HG03175 (cell line): ENCODE measurements at regions not wholly inside any gene's neighbourhood (a gene's known extent, or its start where the extent isn't known, plus 50 kb on each side); places are given as distances from the start of the nearest gene placed in this dataset.
"Not testable (repeated sequence)": the region's sequence is repeated elsewhere in the genome, so short reads cannot be mapped to it uniquely, and the experiment has no call there.

ENCODE experiments used
- ATAC-seq: cut with Tn5 transposase; IDR thresholded peaks from one replicate; pipeline ENCODE4 v1.9.1; 2021; ENCODE audit warnings: mild to moderate bottlenecking, moderate library complexity; ENCODE audit not compliant: unreplicated experiment

- no peak for ATAC-seq
Observed at GRCh38 chr7:155227788-155228458, 69.8 kb upstream of the INSIG1 start.

GRCh38 chr7:155228459-155228845 is 69.2 kb upstream of the INSIG1 start:
- ATAC-seq = no peak

DNA sequence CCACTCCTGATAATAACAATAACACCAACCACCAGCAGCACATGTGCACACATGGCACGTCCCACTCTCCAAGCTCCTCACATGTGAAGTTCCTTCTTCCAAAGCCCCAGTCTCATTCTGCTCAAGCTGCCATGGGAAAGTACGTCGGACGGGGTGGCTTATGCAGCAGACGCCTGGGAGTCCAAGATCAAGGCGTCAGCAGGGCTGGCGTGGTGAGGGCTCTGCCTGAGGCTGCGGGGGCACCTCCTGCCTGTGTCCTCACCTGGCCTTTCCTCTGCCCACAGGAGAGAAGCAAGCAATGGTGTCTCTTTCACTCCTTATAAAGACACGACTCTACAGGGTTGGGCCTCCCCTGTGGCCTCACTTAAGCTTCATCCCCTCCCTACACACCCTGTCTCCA is 68.8 kb upstream of the INSIG1 start:
- no peak for ATAC-seq

GRCh38 chr7:155229548-155230168 is 68.0 kb upstream of the INSIG1 start:
- ATAC-seq = no peak

DNA sequence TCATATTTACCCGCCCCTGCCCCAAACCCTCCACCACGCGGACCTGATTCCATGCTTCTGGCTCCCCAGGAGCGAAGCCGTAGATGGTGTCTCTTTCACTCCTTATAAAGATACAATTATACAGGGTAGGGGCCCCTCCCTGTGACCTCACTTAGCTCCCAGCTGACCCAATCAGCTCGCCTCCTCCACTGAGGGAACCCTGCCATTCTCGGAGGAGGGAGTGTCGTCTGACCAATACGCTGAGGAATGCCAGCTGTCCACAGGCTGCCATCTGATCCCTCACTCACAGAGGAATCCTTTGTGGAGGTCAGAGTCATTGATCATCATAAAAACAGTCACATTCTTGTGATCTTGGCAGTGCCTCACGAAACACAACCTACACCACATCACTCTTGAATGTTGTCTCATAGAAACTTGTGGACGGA is 67.5 kb upstream of the INSIG1 start:
- no peak for ATAC-seq

DNA sequence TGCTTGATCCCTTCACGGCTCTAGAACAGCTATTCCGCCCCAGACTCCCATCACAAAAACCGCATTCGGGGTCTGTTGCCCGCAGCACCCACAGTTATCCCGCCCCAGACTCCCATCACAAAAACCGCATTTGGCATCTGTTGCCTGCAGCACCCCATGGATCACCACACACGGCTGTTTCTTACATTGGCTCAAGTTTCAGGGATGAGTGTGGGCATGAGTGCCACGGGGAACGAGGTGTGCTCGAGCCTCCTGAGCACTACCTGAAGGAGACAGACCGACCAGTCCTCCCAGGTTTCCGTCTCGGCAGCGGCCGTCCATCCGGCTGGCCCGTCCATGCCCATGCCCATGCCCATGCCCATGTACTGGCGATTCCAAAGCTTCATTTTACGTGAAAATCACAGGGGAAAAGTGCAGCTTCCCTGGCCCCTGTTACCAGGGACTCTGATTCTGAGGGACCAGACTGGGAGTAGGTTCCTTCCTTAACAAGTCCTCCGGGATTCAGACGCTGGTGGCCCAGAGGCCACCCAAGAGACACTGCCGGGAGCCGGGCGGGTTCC is 66.4 kb upstream of the INSIG1 start:
- ATAC-seq = no peak

DNA sequence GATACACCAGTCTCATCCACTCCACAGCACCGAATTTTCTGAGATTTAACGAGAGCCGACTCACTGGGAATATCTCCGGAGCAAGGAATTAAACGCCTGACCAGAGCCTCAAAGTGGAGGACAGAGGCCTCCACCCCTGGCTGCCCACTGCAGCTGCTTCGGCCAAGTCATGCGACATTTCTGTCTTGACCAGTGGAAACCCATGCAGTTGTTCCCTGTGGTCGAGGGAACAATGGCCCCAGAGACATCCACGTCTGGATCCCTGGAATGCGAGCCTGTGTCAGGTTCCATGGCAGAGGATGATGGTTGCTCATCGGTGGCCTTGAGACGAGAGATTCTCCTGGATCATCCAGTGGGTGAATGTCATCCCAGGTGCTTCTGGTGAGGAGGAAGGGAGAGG is 65.7 kb upstream of the INSIG1 start:
- ATAC-seq = no peak

DNA sequence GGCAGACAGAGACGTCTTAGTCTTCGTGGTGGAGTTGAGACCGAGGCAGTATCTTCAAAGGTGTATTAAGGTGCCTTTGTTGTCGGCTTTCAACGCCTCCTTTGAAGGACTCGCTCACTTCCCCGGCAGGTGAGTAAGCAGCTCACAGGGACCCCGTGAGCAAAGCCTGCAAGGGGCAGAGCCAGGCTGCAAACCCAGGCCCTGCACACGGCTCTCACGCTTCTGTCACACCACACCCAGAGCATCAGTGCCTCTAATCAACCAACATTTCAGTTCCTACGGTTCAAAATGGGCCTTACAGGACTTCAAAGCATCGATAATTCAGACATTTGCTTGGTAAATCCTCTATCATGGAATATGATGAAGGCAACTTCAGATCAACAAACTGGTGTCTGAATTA is 64.8 kb upstream of the INSIG1 start:
- no peak for ATAC-seq

GRCh38 chr7:155233311-155234157 is 64.1 kb upstream of the INSIG1 start:
- no peak for ATAC-seq

DNA sequence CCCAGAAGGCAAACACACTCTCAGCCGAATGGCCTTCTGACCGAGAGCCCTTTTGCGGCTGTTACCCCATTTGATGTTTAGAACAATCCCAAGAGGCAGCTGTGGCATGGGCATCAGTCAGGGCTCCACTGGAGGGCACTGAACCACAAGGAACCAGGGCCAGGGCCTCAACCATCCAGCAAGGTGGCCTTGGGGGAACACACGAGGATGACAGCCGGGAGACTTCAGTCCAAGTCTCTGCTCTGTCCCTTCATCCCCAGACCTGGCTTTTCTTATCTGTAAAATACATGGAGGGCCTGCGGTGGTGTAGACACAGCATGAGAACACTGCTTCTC is 63.6 kb upstream of the INSIG1 start:
- ATAC-seq = no peak

DNA sequence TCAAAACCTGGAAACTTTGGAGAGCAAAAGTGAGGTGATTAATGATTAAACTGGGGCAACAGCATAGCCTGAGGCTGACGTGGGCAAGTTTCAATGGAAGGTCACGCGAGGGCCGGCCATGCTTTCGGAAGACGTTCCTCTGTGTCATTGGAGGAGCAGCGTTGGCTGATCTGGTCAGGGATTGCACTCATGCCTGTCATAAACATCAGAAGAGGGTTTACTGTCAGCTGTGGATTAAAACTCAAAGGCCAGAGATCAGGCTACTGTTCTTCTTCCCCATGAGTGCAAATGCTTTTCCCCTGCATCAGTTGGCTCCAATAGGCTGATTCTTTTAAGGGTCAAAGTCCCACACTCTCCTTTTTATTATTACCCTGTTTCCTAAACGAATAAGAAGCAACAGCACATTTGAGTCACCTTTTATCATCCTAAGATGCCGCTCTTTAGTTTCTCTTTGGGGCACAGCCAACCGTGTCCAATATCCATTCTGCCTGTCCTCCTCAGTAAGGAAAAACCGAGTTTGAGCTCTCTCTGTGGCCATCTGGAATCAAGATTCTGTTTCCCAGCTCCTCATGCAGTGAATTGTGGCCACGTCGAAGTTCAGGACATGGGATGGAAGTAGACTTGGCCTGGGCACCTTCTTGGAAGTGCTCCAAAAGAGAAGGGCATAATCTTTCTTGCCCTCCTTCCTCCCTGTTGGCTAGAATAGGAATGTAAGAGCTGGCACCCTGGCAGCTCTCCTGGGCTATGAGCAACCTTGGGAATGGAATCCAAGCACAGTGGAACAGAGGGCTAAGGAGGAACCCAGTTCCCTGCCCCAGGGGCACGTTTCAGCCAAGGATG is 62.5 kb upstream of the INSIG1 start:
- ATAC-seq = no peak

DNA sequence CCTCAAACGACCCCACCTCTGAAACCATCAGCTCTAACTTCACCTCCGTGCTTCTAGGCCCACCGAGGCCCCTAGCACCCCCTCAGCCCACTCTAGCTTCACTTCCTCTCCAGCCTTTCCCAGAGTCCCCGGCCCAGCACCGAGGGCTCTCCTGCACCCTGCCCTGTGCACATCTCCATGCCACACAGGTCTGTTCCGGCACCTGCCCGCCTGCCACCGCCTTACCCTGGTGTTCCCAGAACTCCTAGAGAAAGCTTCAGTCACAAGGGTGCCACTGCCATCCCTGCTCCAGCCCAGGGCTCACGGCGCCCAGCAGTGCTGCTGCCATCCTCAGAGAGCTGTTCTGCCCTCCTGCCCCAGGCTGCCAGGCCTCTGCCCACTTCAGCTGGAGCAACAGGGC is 61.3 kb upstream of the INSIG1 start:
- no peak for ATAC-seq

DNA sequence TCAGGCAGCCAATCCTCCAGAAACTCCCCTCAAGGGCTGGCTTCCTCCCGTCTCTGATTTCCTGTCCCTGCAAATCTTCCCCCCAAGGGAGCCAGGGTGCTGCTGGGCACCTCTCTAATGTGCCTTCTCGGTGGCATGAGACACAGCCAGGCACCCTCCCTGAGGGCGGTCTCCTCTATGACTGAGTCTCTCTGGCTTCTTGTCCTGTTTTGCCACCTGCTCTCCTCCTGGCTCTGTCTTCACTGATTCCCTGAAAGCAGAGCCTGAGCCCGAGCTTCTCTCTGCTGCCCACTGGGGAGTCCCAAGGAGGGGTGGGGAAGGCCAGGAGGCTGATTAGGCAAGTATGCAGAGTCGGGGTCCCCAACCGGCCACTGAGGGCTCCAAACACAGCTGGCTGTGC is 60.4 kb upstream of the INSIG1 start:
- no peak for ATAC-seq

DNA sequence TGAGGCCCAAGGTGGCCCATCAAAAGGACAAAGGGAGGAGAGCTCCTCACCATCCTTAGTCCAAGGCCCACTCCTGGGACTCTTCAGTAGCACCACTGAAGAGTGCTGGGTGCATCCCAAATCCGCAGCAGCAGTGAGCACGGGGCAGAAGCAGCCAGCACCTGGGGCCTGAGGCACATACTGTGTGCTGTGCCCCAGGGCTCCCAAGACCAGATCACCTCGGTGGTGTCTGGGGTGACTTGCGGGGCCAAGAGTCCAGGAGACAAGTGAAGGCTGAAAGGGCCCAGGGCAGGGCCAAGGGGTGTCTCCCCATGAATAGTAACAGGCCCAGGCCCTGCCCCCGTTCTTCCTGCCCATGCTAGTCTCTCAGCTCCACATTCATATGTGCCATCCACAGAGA is 59.9 kb upstream of the INSIG1 start:
- no peak for ATAC-seq

GRCh38 chr7:155239431-155240087 is 58.1 kb upstream of the INSIG1 start:
- ATAC-seq = not testable (repeated sequence)

DNA sequence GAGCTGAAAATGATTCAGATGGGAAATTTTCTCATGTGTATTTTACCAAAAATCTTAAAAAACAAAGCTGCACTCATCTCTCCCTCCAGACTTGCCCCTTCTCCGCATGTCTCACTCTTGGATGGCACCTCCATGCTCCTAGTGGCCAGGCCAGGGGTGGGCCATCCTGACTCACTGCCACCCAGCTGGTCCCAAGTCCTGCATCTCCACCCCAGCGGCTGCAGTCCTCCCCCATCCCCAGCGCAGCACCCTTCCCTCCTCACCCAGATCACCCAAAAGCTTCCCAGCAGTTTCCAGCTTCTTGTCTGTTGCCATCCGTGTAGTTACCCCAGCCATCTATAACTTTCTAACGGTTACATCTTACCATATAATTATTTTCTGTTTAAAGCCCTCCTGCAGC is 53.0 kb upstream of the INSIG1 start:
- no peak for ATAC-seq

DNA sequence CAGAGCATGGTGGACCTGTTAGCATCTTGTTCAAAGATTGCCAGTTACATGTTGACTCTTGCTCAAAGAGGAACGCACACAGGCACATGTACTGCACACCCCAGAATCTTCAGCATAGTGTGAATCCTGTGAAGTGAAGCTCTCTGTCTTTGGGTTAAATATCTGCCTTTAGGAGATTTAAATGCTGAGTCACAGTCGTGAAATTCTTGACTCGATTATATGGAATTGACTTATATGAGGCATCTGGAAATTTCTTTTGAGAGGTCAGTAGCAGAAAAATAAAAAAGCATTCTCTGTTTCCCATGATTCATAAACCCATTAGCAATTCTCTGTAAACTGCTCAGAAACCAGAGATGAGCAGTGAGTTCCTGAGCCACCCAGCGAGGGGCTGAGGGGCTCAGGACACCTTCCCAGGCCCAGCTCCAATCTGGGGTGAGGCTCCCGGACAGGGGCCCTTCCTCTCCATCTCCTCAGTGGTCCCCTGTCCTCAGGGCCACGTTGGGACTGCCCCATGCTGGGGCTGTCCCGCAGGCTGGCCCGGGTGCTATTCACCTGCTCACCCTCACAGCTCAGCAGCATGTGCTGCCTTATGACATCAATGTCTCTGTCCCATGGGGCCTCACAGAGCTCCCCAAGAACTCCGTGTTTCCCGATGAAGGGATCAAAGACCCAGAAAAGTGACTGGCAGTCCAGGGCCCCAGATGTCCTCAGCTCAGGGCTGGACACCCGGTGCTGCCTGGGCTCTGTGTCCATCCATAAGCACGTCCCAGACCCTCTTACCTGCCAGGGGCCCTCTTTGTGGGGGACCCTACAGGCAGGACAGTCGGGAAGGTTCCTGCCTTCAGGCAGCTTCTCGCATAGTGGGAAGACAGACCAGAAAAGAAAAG is 50.0 kb upstream of the INSIG1 start:
- no peak for ATAC-seq
